ENCODE measurements at regions not wholly inside any gene's neighbourhood (a gene's known extent, or its start where the extent isn't known, plus 50 kb on each side); places are given as distances from the start of the nearest gene placed in this dataset.

GRCh38 chr3:152938974-152939636 is 104.2 kb downstream of the P2RY1 start:
- Histone ChIP-seq H2AFZ (ENCODE audit: low read depth) (no peak overlapping the region), H3K27ac (ENCODE audit: low read depth in 2 of 2, low read length in 1 of 2) (no peak overlapping the region), H4K20me1 (ENCODE audit: insufficient read depth) (no peaks in the 10 kb centered on the region), H3K4me3 (ENCODE audit: low read depth in 2 of 2, low read length in 1 of 2) (no peak overlapping the region), H3K27me3 (ENCODE audit: insufficient read depth) (peaks cover 8% of the 10 kb centered on the region; the same call in 1 of the 2 replicates), H3K79me2 (ENCODE audit: insufficient read depth) (no peaks in the 10 kb centered on the region), H3K9me2 (no peaks in the 10 kb centered on the region), H3K9me3 (no peaks in the 10 kb centered on the region), H3K9ac (no peak overlapping the region), H3K4me2 (no peak overlapping the region), H3K4me1 (ENCODE audit: control insufficient read depth in 1 of 2, insufficient read depth in 2 of 2, low read depth in 1 of 2, low read length in 1 of 2) (no peaks in the 10 kb centered on the region; a peak in 1 of 4 replicates), H3F3A (replicated peaks; ENCODE audit: insufficient read depth) (no peaks in the 10 kb centered on the region), H3K36me3 (replicated peaks in 1 of 2; ENCODE audit: control insufficient read depth in 1 of 2, insufficient read depth in 2 of 2, low read length in 1 of 2) (no peaks in the 10 kb centered on the region)
- no peak for DNase-seq
- TF ChIP-seq CTCF (IDR thresholded peaks at IDR 0.05) (peak; percentile 15; the same call in 1 of the 2 replicates), MEF2A (IDR thresholded peaks at IDR 0.05; ENCODE audit: borderline replicate concordance, low read depth) (no peak)
- ChIA-PET POLR2A (no interaction called here), CTCF (no interaction called here)
- 0% methylated on average over 1 of the region's 1 CpG for WGBS (ENCODE audit: low lambda C conversion rate)

- CTCF ChIA-PET: no interaction called here
- Histone ChIP-seq H2AFZ (ENCODE audit: low read depth) (no peak overlapping the region), H3K4me1 (ENCODE audit: control insufficient read depth in 1 of 2, insufficient read depth in 2 of 2, low read depth in 1 of 2, low read length in 1 of 2) (no peaks in the 10 kb centered on the region; a peak in 1 of 4 replicates), H3K9me3 (no peaks in the 10 kb centered on the region), H3K9me2 (no peaks in the 10 kb centered on the region), H3K79me2 (ENCODE audit: insufficient read depth) (no peaks in the 10 kb centered on the region), H3K27ac (ENCODE audit: low read depth in 2 of 2, low read length in 1 of 2) (no peak overlapping the region), H3K9ac (no peak overlapping the region), H3K27me3 (ENCODE audit: insufficient read depth) (no peaks in the 10 kb centered on the region), H4K20me1 (ENCODE audit: insufficient read depth) (no peaks in the 10 kb centered on the region), H3F3A (replicated peaks; ENCODE audit: insufficient read depth) (no peaks in the 10 kb centered on the region), H3K36me3 (replicated peaks in 1 of 2; ENCODE audit: control insufficient read depth in 1 of 2, insufficient read depth in 2 of 2, low read length in 1 of 2) (no peaks in the 10 kb centered on the region), H3K4me3 (ENCODE audit: low read depth in 2 of 2, low read length in 1 of 2) (no peak overlapping the region), H3K4me2 (no peak overlapping the region)
- DNase-seq: no peak
- WGBS (ENCODE audit: low lambda C conversion rate): 10% methylated on average over 3 of the region's 3 CpGs
- POLR2A ChIA-PET: no interaction called here
- TF ChIP-seq POLR2AphosphoS5 (IDR thresholded peaks at IDR 0.05; ENCODE audit: low read depth, low read length) (no peak), FOSL2 (IDR thresholded peaks at IDR 0.05; ENCODE audit: borderline replicate concordance, low read depth) (no peak), GATA2 (CRISPR knock-in tag; IDR thresholded peaks at IDR 0.05) (no peak), NRF1 (IDR thresholded peaks at IDR 0.05; ENCODE audit: low read depth, low read length) (no peak), EP300 (IDR thresholded peaks at IDR 0.05; ENCODE audit: borderline replicate concordance in 1 of 2, low read depth in 1 of 2, low read length in 1 of 2) (no peak), NFIC (IDR thresholded peaks at IDR 0.05; ENCODE audit: borderline replicate concordance) (no peak), GABPA (IDR thresholded peaks at IDR 0.05; ENCODE audit: low read depth) (no peak), RCOR1 (IDR thresholded peaks at IDR 0.05; ENCODE audit: low read length) (no peak), EZH2phosphoT487 (IDR thresholded peaks at IDR 0.05; ENCODE audit: borderline replicate concordance, low read depth) (no peak), MAX (IDR thresholded peaks at IDR 0.05; ENCODE audit: low read depth) (no peak), TAF1 (IDR thresholded peaks at IDR 0.05; ENCODE audit: borderline replicate concordance, low read depth, low read length) (no peak), CTCF (IDR thresholded peaks at IDR 0.05) (no peak), IRF3 (IDR thresholded peaks at IDR 0.05; ENCODE audit: low read depth, low read length) (no peak), RAD21 (IDR thresholded peaks at IDR 0.05; ENCODE audit: low read length) (no peak), ZBTB33 (IDR thresholded peaks at IDR 0.05; ENCODE audit: borderline replicate concordance, low read depth) (no peak), USF1 (IDR thresholded peaks at IDR 0.05; ENCODE audit: borderline replicate concordance, low read depth) (no peak), TCF12 (IDR thresholded peaks at IDR 0.05) (no peak), TEAD4 (IDR thresholded peaks at IDR 0.05; ENCODE audit: borderline replicate concordance, insufficient read depth) (no peak), JUND (IDR thresholded peaks at IDR 0.05) (no peak)
Observed at GRCh38 chr3:152941859-152942258, 106.9 kb downstream of the P2RY1 start.

All from SK-N-SH (cell line).